WTC11 (cell line): ENCODE measurements at regions not wholly inside any gene's neighbourhood (a gene's known extent, or its start where the extent isn't known, plus 50 kb on each side); places are given as distances from the start of the nearest gene placed in this dataset.

Experiments
- CBFB ChIP-seq: sonication (generic); formaldehyde crosslinking; IDR thresholded peaks from 2 replicates; pipeline ENCODE4 v1.8.1; 2022; ENCODE audit warnings: mild to moderate bottlenecking, low read depth, missing genetic modification reagents
- EMX1 ChIP-seq: fragments of 250-450 bp; sonication (Bioruptor Pico); IDR thresholded peaks from 2 replicates; pipeline ENCODE4 v1.8.0; 2021; ENCODE audit warnings: mild to moderate bottlenecking
- GABPB1 ChIP-seq: sonication (generic); formaldehyde crosslinking; IDR thresholded peaks from 2 replicates; pipeline ENCODE4 v1.8.1; 2023; ENCODE audit warnings: mild to moderate bottlenecking, missing genetic modification reagents
- TCF7 ChIP-seq: sonication (generic); formaldehyde crosslinking; IDR thresholded peaks from 2 replicates; pipeline ENCODE4 v1.8.0; 2022; ENCODE audit warnings: mild to moderate bottlenecking, low read depth, missing genetic modification reagents, moderate library complexity
- ZNF121 ChIP-seq: sonication (generic); formaldehyde crosslinking; IDR thresholded peaks from 2 replicates; pipeline ENCODE4 v1.8.0; 2023; ENCODE audit warnings: missing genetic modification reagents
- TF ChIP-seq, protein P1 (sequence below): fragments of 200-600 bp; IDR thresholded peaks from 2 replicates; pipeline ENCODE4 v1.8.0; 2022; ENCODE audit warnings: antibody characterized with exemption
- TF ChIP-seq, protein P2 (sequence below): sonication (generic); formaldehyde crosslinking; IDR thresholded peaks from 2 replicates; pipeline ENCODE4 v1.8.1; 2023; ENCODE audit warnings: mild to moderate bottlenecking, missing genetic modification reagents, moderate library complexity
- TF ChIP-seq, protein P3 (sequence below): sonication (generic); formaldehyde crosslinking; IDR thresholded peaks from 2 replicates; pipeline ENCODE4 v1.8.1; 2022; ENCODE audit warnings: low read depth, missing genetic modification reagents, borderline replicate concordance

DNA sequence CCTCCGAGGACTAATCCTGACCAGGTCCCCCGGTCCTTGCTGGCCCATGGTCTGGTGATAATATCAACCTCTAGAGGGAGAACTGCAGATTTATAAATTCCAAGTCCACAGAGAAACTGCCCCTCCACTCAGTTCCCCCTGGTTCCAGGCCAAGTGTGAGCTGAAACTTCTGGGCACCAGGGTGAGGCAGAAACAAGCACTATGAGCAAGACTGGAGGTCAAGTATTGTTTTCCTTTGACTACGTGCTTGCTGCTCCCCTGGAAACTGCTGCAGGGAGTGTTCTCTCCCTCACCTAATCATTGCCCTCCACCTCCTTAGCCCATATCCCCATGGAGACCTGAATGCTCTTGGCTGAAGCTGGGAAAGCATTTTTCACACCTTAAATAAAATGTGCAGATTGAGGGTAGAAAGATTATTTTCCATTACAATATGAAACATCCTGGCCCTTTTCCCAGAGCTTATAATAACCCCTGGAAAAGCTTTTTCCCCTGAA is 135.2 kb downstream of the RDH14 start:
- TF ChIP-seq, protein P1, sequence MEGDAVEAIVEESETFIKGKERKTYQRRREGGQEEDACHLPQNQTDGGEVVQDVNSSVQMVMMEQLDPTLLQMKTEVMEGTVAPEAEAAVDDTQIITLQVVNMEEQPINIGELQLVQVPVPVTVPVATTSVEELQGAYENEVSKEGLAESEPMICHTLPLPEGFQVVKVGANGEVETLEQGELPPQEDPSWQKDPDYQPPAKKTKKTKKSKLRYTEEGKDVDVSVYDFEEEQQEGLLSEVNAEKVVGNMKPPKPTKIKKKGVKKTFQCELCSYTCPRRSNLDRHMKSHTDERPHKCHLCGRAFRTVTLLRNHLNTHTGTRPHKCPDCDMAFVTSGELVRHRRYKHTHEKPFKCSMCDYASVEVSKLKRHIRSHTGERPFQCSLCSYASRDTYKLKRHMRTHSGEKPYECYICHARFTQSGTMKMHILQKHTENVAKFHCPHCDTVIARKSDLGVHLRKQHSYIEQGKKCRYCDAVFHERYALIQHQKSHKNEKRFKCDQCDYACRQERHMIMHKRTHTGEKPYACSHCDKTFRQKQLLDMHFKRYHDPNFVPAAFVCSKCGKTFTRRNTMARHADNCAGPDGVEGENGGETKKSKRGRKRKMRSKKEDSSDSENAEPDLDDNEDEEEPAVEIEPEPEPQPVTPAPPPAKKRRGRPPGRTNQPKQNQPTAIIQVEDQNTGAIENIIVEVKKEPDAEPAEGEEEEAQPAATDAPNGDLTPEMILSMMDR: no peak
- TF ChIP-seq CBFB: no peak
- TF ChIP-seq, protein P2, sequence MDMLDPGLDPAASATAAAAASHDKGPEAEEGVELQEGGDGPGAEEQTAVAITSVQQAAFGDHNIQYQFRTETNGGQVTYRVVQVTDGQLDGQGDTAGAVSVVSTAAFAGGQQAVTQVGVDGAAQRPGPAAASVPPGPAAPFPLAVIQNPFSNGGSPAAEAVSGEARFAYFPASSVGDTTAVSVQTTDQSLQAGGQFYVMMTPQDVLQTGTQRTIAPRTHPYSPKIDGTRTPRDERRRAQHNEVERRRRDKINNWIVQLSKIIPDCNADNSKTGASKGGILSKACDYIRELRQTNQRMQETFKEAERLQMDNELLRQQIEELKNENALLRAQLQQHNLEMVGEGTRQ (CRISPR knock-in tag): no peak
- TF ChIP-seq ZNF121: no peak
- no peak for TF ChIP-seq TCF7 (CRISPR knock-in tag)
- TF ChIP-seq, protein P3, sequence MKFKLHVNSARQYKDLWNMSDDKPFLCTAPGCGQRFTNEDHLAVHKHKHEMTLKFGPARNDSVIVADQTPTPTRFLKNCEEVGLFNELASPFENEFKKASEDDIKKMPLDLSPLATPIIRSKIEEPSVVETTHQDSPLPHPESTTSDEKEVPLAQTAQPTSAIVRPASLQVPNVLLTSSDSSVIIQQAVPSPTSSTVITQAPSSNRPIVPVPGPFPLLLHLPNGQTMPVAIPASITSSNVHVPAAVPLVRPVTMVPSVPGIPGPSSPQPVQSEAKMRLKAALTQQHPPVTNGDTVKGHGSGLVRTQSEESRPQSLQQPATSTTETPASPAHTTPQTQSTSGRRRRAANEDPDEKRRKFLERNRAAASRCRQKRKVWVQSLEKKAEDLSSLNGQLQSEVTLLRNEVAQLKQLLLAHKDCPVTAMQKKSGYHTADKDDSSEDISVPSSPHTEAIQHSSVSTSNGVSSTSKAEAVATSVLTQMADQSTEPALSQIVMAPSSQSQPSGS (CRISPR knock-in tag): no peak
- no peak for TF ChIP-seq GABPB1 (CRISPR knock-in tag)
- no peak for TF ChIP-seq EMX1 (CRISPR knock-in tag)
